HCT116 (cell line): ENCODE measurements at regions not wholly inside any gene's neighbourhood (a gene's known extent, or its start where the extent isn't known, plus 50 kb on each side); places are given as distances from the start of the nearest gene placed in this dataset.

Experiments used
- ATAC-seq: fragments of 200-7000 bp; cut with Tn5 transposase; 2 replicates; pipeline ENCODE4 v1.9.1; 2020; ENCODE audit warnings: mild to moderate bottlenecking, moderate library complexity
- BruUV-seq: library from RNA; stranded (reverse); fragments of 400-500 nt; replicated peaks from 2 replicates; lab custom pipeline; 2021; lab: Mats Ljungman, UMichigan
- CTCF ChIA-PET: fragments of 300-600 bp; sonication (Branson Sonifier 250); formaldehyde crosslinking; loops from one replicate; lab custom pipeline; 2021; ENCODE audit warnings: antibody characterized with exemption; lab: Charles Lee
- POLR2A ChIA-PET: fragments of 300-600, 350-600 bp; sonication (Branson Sonifier 250); formaldehyde crosslinking; loops from one replicate; lab custom pipeline; 2021; ENCODE audit warnings: antibody characterized with exemption; lab: Charles Lee
- RAD21 ChIA-PET, 2 experiments: fragments of 300-600 bp; sonication (Branson Sonifier 250); formaldehyde crosslinking; loops; one replicate each; lab custom pipeline; 2023; ENCODE audit warnings: low total read pairs in 2 of 2; ENCODE audit not compliant: uncharacterized antibody in 2 of 2, unreplicated experiment in 2 of 2, low non-redundant PET in 1 of 2; lab: Charles Lee
- DNase-seq: peaks from one replicate; pipeline ENCODE4 v3.0.0-alpha.2; 2010; ENCODE audit warnings: low read depth, low spot score
- H2AFZ ChIP-seq: fragments of 200-600 bp; shearing (Covaris generic), sonication (generic); 2 replicates; pipeline ENCODE4 v1.6.1; 2017; ENCODE audit warnings: low read depth, mixed run types, mixed read lengths, antibody characterized with exemption, low read length; ENCODE audit not compliant: poor library complexity, severe bottlenecking
- H3K27ac ChIP-seq: 2 replicates; pipeline ENCODE4 v1.5.1; 2012; ENCODE audit warnings: low read depth, low read length
- H3K27me3 ChIP-seq: fragments of 200-600 bp; sonication (generic); 2 replicates; pipeline ENCODE4 v1.6.1; 2016; ENCODE audit warnings: mixed run types, low read length, mixed read lengths; ENCODE audit not compliant: insufficient read depth
- H3K36me3 ChIP-seq, 2 experiments: fragments of 200-500 bp in 1 of 2; fragments of 200-600 bp in 1 of 2; sonication (Bioruptor generic) in 1 of 2; sonication (generic) in 1 of 2; 2 replicates each; pipeline versions ENCODE4 v1.5.1 to v1.6.1; 2014 to 2016; ENCODE audit warnings: low read length in 2 of 2, inconsistent platforms in 1 of 2, mixed read lengths in 1 of 2, mixed run types in 1 of 2; ENCODE audit not compliant: insufficient read depth in 2 of 2, control insufficient read depth in 1 of 2
- H3K4me1 ChIP-seq, 2 experiments: fragments of 200-600 bp in 1 of 2; sonication (generic) in 1 of 2; 2 replicates each; pipeline versions ENCODE4 v1.5.1 to v1.6.1; 2012 to 2017; ENCODE audit warnings: low read length in 2 of 2, inconsistent platforms in 1 of 2, mild to moderate bottlenecking in 1 of 2, mixed read lengths in 1 of 2, mixed run types in 1 of 2, moderate library complexity in 1 of 2; ENCODE audit not compliant: insufficient read depth in 2 of 2, control insufficient read depth in 1 of 2
- H3K4me2 ChIP-seq: fragments of 200-600 bp; sonication (generic); 2 replicates; pipeline ENCODE4 v1.6.1; 2017; ENCODE audit warnings: mixed run types, low read length, mixed read lengths
- H3K4me3 ChIP-seq, 2 experiments: fragments of 200-600 bp in 1 of 2; sonication (generic) in 1 of 2; replicated peaks in 1 of 2; 2 replicates each; pipeline ENCODE4 v1.5.1; 2011 to 2016; ENCODE audit warnings: low read length in 2 of 2, control low read depth in 1 of 2, low read depth in 1 of 2, mild to moderate bottlenecking in 1 of 2, mixed read lengths in 1 of 2, mixed run types in 1 of 2
- H3K79me2 ChIP-seq: fragments of 200-600 bp; sonication (generic); 2 replicates; pipeline ENCODE4 v1.6.1; 2017; ENCODE audit warnings: mild to moderate bottlenecking, mixed run types, low read length, moderate library complexity, mixed read lengths; ENCODE audit not compliant: insufficient read depth
- H3K9ac ChIP-seq: fragments of 200-600 bp; sonication (generic); 2 replicates; pipeline ENCODE4 v1.6.1; 2016; ENCODE audit warnings: low read length, mixed read lengths
- H3K9me2 ChIP-seq: fragments of 200-600 bp; sonication (generic), shearing (Covaris generic); 2 replicates; pipeline ENCODE4 v1.6.1; 2017; ENCODE audit warnings: mixed run types, mild to moderate bottlenecking, moderate library complexity; ENCODE audit not compliant: insufficient read depth
- H3K9me3 ChIP-seq, 2 experiments: fragments of 200-500 bp in 1 of 2; fragments of 200-600 bp in 1 of 2; sonication (Bioruptor generic) in 1 of 2; sonication (generic) in 1 of 2; 2 replicates each; pipeline ENCODE4 v1.6.1; 2014 to 2017; ENCODE audit warnings: low read length in 2 of 2, mixed read lengths in 2 of 2, inconsistent platforms in 1 of 2, low read depth in 1 of 2, mild to moderate bottlenecking in 1 of 2, mixed run types in 1 of 2, moderate library complexity in 1 of 2; ENCODE audit not compliant: control insufficient read depth in 1 of 2, insufficient read depth in 1 of 2
- H4K20me1 ChIP-seq: fragments of 200-600 bp; sonication (generic), shearing (Covaris generic); 2 replicates; pipeline ENCODE4 v1.6.1; 2017; ENCODE audit warnings: mixed run types, mild to moderate bottlenecking, moderate library complexity; ENCODE audit not compliant: insufficient read depth
- ATF3 ChIP-seq: IDR thresholded peaks from 2 replicates; pipeline ENCODE4 v1.6.1; 2012
- CBX3 ChIP-seq: IDR thresholded peaks from 2 replicates; pipeline ENCODE4 v1.6.1; 2012; ENCODE audit warnings: low read depth
- CEBPB ChIP-seq: IDR thresholded peaks from 2 replicates; pipeline ENCODE4 v1.6.1; 2012; ENCODE audit warnings: low read depth
- CTCF ChIP-seq, 3 experiments: fragments of 200-600 bp in 1 of 3; sonication (generic) in 1 of 3; IDR thresholded peaks in 2 of 3; conservative IDR thresholded peaks in 1 of 3; 2 replicates each; pipeline ENCODE4 v1.5.1; 2012 to 2017; ENCODE audit warnings: low read depth in 2 of 3, low read length in 2 of 3, antibody characterized with exemption in 1 of 3, borderline replicate concordance in 1 of 3, control low read depth in 1 of 3, mild to moderate bottlenecking in 1 of 3, mixed read lengths in 1 of 3, mixed run types in 1 of 3, moderate library complexity in 1 of 3; ENCODE audit not compliant: insufficient read depth in 1 of 3
- EGR1 ChIP-seq: IDR thresholded peaks from 2 replicates; pipeline ENCODE4 v1.6.1; 2012; ENCODE audit warnings: low read depth
- EZH2 ChIP-seq: fragments of 200-600 bp; sonication (generic); IDR thresholded peaks from 2 replicates; pipeline ENCODE4 v1.6.1; 2017; ENCODE audit warnings: antibody characterized with exemption, mixed run types
- EZH2phosphoT487 ChIP-seq: fragments of 200-600 bp; IDR thresholded peaks from 2 replicates; pipeline ENCODE4 v1.6.1; 2018; ENCODE audit warnings: antibody characterized with exemption, borderline replicate concordance
- JUND ChIP-seq: IDR thresholded peaks from 2 replicates; pipeline ENCODE4 v1.6.1; 2012
- MAX ChIP-seq: IDR thresholded peaks from 2 replicates; pipeline ENCODE4 v1.6.1; 2012
- POLR2A ChIP-seq: IDR thresholded peaks from 2 replicates; pipeline ENCODE4 v1.7.0; 2011; ENCODE audit warnings: borderline replicate concordance; ENCODE audit not compliant: insufficient read depth, insufficient read length; ENCODE audit errors: extremely low read depth
- POLR2AphosphoS5 ChIP-seq: IDR thresholded peaks from 2 replicates; pipeline ENCODE4 v1.6.1; 2011; ENCODE audit warnings: mild to moderate bottlenecking, low read depth, low read length, moderate library complexity
- RAD21 ChIP-seq: IDR thresholded peaks from 2 replicates; pipeline ENCODE4 v1.6.1; 2012; ENCODE audit warnings: low read depth, mild to moderate bottlenecking
- REST ChIP-seq: IDR thresholded peaks from 2 replicates; pipeline ENCODE4 v1.6.1; 2012; ENCODE audit warnings: low read depth
- SP1 ChIP-seq: IDR thresholded peaks from 2 replicates; pipeline ENCODE4 v1.6.1; 2012; ENCODE audit warnings: low read depth
- SRF ChIP-seq: IDR thresholded peaks from 2 replicates; pipeline ENCODE4 v1.6.1; 2012; ENCODE audit warnings: low read depth
- TCF7L2 ChIP-seq: IDR thresholded peaks from 2 replicates; pipeline ENCODE4 v1.7.0; 2011; ENCODE audit warnings: borderline replicate concordance, inconsistent platforms; ENCODE audit not compliant: insufficient read depth, insufficient read length; ENCODE audit errors: extremely low read depth
- ZFX ChIP-seq: fragments of 450-650 bp; IDR thresholded peaks from 2 replicates; pipeline ENCODE4 v1.6.1; 2017
- ZNF274 ChIP-seq: fragments of 200-500 bp; sonication (Bioruptor generic); IDR thresholded peaks from 2 replicates; pipeline ENCODE4 v1.6.1; 2014; ENCODE audit warnings: mild to moderate bottlenecking, low read depth, low read length, inconsistent platforms
- intact Hi-C: fragments of 100-400 bp; cut with micrococcal nuclease; formaldehyde crosslinking; loops from 2 replicates; pipeline ENCODE4 v1.10.0; 2022

- H3K4me2 ChIP-seq, result no peak overlapping the region
- H3K9me3 ChIP-seq, result no peaks in the 10 kb centered on the region
- H4K20me1 ChIP-seq, result no peaks in the 10 kb centered on the region
- no peak for DNase-seq
- H3K9ac ChIP-seq, result no peak overlapping the region
- no peak overlapping the region for H3K27ac ChIP-seq
- no peaks in the 10 kb centered on the region for H3K36me3 ChIP-seq
- no peak overlapping the region for H2AFZ ChIP-seq
- no peak for ATAC-seq
- no TSS peak for BruUV-seq
- no peak overlapping the region for H3K4me3 ChIP-seq
- CTCF ChIA-PET, result no interaction called here
- intact Hi-C loops, result no loop called here
- RAD21 ChIA-PET, result no interaction called here
- H3K27me3 ChIP-seq, result no peaks in the 10 kb centered on the region
- no peak for TF ChIP-seq EZH2phosphoT487
- no peak for TF ChIP-seq TCF7L2
- no peak for TF ChIP-seq SRF
- no peak for TF ChIP-seq ATF3
- TF ChIP-seq CEBPB, result no peak
- TF ChIP-seq CTCF (IDR thresholded peaks at IDR 0.05 in 2 of 3, conservative IDR thresholded peaks at IDR 0.05 in 1 of 3; ENCODE audit: borderline replicate concordance in 1 of 3, insufficient read depth in 1 of 3, low read depth in 2 of 3, low read length in 2 of 3), result no peak
- no peak for TF ChIP-seq CBX3
- no peak for TF ChIP-seq EZH2
- TF ChIP-seq RAD21, result no peak
- TF ChIP-seq JUND, result no peak
- no peak for TF ChIP-seq ZNF274
- no peak for TF ChIP-seq ZFX
- no peak for TF ChIP-seq REST
- TF ChIP-seq POLR2A, result no peak
- TF ChIP-seq EGR1, result no peak
- TF ChIP-seq SP1, result no peak
- TF ChIP-seq MAX, result no peak
- no peak for TF ChIP-seq POLR2AphosphoS5
- no peaks in the 10 kb centered on the region for H3K4me1 ChIP-seq
- H3K9me2 ChIP-seq, result no peaks in the 10 kb centered on the region
- no peaks in the 10 kb centered on the region for H3K79me2 ChIP-seq
- POLR2A ChIA-PET, result no interaction called here
These were observed 163.5 kb upstream of the ADRA1B start for GRCh38 chr5:159752622-159753275.
